NCI-H524 treated with DMSO at 0.1 percent for 48 hours (cell line): ENCODE measurements at regions not wholly inside any gene's neighbourhood (a gene's known extent, or its start where the extent isn't known, plus 50 kb on each side); places are given as distances from the start of the nearest gene placed in this dataset.

Source experiments
- DNase-seq: peaks from one replicate; lab custom pipeline; 2025; lab: John Stamatoyannopoulos, UW

GRCh38 chr4:178037459-178038214 lies 595.4 kb upstream of the AGA start:
- no peak for DNase-seq

GRCh38 chr4:178056996-178057395 lies 614.8 kb upstream of the AGA start:
- no peak for DNase-seq

DNA sequence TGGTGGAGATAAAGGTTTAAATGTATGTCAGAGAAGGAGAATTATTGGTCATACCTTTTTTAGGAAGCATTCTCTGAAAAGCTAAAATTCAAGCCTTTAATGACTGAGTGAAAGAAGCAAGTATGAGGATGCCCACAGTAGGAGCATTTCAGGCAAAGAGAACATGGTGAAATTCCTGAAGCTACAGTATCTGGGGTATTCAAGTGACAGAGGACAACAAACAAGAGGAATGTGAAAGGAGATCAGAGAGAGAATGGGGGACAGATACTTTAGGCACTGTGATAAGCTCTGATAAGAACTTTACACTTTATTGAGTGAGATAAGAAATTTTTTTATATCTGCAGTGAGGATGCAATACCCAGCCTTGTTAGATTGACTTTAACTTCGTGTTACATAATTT lies 621.3 kb upstream of the AGA start:
- no peak for DNase-seq

DNA sequence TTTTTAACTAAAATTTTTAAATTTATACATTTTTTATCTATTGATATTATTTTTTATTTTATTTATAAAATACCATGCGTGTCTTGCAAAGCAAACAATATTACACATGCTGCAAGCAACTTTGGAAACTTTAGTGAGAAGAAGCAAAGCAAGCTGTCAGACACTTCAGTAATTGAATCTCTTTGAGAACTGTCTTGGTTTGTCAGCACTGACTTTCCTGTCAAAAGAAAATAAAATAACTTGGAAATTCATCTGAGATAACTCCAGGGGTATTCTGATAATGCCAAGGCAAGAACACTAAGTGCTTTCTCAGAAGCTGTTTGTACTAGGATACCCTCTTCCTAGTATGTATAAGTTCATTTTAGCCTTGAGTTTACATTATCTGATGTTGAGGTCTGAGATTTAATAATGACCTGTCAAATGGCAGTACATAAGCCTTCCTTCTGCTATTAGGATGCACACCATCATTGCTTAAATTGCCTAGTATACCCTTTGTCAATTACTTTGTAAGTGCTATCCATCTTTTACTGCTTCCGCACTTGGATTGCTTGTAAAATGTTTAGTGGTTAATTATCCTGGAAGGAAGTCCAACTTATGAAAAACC lies 624.2 kb upstream of the AGA start:
- no peak for DNase-seq

DNA sequence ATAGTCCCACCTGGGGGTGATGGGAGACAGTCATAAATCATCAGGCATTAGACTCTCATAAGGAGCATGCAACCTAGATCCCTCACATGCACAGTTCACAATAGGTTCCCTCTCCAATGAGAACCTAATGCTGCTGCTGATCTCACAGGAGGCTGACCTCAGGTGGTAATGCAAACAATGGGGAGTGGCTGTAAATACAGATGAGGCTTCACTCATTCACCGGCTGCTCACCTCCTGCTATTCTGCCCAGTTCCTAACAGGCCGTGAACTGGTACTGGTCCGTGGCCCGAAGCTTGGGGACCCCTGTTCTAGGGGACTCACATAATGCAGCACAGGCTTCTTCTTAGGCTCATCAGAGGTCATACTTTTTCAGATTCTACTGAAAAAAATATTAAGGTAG lies 625.9 kb upstream of the AGA start:
- no peak for DNase-seq

DNA sequence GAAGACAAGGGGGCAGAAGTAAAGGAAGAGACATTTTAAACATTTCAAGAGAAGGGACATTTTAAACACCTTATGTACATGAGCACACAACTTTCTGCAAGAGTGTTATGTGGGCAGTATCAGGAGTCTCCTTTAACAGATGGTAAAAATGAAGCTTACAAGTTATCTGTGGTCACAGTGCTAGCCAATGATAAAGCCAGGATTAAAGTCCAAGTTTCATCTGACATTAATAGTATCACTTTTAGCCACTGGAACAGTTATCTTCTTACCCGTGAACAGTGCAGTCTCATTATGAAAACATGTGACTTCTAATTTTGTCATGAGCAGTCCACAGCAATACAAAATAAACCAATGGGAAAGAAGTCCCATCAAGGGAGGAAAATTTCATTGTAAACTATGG lies 627.9 kb upstream of the AGA start:
- DNase-seq, result no peak

DNA sequence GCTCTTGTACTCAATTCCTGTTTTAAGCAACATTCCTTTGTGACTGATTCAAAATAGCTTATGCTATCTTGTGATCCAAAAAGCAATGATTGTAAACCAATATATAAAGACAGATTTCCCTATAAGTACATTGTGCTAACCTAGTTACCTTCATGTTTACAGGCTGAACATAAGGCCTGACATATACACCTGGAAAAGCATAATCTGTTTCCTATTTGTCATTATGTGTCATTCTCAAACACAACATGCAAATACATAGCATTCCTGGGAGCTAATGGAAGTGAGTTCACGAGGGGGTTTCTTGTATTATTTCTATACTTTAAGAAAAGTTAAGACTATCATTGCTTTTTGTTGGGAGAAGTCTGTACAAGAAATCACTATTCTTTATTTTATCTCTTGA lies 638.1 kb upstream of the AGA start:
- DNase-seq, result no peak

GRCh38 chr4:178081176-178081575 lies 638.9 kb upstream of the AGA start:
- DNase-seq, result no peak

DNA sequence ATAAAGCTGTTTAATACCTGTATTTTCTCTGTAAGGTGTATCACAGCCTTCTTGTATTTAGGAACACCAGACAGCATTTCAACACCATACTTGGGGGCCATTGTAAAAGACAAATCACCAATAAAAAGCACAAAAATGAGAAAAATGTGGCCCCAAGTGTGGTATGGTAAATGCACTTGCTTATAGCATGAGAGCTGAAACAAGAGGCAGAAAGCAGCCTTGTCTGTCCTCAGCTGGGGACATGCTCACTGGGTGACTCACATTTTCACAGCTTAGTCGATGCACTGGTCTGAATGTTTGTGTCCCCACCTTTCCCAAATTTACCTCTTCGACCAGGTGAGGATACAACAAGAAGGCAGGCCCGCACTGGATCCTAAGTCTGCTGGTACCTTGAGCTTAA lies 639.7 kb upstream of the AGA start:
- no peak for DNase-seq

DNA sequence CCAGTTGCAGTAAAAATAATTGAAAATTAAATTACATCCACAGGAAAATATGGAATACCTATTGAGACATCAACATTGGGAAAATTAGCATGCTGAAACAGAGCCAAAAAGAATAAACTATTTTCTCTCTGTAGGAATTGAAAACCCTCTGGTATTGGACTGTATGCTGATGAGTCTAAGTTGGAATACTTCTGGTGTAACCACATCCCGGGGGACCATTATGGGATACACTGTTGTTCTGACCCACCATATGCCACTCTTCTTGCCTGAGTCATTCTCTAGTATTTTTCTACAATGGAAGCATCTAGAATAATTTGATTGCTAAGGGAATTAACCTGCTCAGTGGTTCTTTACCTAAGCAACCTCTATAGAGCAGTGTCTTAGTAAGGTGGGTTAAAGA lies 640.7 kb upstream of the AGA start:
- no peak for DNase-seq

DNA sequence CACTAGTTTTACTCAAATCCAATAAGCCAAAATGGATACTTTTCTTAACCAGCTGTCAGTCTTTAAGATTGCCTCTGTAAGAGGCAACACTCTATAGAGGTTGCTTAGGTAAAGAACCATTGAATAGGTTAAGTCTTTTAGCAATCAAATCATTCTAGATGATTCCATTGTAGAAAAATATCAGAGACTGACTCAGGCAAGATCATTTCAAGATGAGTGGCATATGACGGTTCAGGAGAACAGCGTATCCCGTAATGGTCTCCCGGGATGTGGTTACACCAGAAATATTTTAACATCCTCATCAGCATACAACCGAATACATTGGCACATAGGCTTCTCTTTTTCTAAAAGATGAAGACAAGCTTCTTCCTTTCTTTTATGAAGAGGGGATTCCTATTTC lies 641.7 kb upstream of the AGA start:
- no peak for DNase-seq

DNA sequence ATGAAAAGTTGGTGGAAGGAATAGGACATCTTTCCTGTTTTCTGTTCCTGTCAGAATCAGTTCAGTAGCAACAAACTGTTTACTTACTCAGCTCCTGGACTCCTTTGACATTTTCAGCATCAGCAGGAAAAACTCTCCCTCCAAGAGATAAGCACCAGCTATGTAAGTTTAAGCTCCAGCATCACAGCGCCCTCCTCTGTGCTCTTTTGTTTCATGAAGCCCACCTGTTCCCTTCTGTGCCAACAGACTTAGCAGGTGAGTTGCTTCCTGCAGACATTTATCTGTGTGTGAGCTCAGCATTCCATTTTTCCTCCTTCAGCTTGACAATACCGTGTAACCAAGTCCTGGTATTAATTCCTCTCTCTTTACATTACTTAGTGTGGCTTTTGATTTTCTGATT lies 644.1 kb upstream of the AGA start:
- no peak for DNase-seq

- DNase-seq, result no peak
These were observed 648.6 kb upstream of the AGA start for GRCh38 chr4:178090640-178091411.

GRCh38 chr4:178102139-178102538 lies 659.9 kb upstream of the AGA start:
- no peak for DNase-seq

DNA sequence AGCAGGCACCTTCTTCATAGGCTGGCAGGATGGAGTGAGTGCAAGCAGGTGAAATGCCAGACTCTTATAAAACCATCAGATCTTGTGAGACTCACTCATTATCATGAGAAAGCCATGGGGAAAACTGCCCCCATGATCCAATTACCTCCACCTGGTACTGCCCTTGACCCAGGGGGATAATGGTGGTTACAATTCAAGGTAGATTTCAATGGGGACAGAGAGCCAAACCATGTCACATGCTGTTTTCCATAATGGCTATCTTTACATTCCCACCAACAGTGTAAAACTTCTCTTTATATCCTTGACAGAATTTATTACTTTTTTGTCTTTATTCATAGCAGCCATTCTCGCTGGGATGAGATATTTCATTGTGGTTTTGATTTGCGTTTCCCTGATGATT lies 663.0 kb upstream of the AGA start:
- DNase-seq, result no peak

GRCh38 chr4:178136736-178137345 lies 694.6 kb upstream of the AGA start:
- DNase-seq, result no peak

DNA sequence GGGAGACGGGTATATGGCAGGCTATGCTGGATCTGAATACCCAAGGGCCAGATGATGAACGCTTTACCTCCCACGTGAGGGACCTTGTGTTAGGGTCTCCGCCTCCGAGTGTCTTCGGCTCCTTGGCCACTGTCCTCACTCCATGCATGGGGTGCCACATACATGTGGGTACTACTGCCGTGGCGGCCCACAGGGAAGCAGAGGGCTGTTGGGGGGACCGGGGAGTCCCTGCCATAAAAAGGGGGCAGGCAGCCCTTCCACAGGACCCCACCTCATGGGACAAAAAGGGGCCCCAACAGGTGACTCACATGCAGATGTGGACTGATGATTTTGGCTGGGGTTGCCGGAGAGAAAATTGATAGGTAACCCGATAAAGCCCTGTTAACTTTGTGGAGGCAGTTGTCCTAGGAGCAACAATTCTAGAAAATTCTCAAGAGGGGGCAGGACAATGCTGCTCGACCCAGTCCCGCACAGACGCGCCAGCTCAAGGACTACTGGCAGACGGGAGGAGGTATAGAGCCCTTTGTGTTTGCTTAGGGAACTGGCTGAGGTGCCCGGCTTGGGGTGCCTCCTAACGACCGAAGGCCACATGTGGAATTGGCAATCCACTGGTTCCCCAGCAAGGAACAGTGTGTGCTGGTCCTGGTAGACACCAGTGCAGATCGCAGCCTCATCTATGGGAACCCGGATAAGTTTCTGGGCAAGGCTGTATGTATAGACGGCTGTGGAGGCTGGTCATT lies 695.7 kb upstream of the AGA start:
- no peak for DNase-seq

DNA sequence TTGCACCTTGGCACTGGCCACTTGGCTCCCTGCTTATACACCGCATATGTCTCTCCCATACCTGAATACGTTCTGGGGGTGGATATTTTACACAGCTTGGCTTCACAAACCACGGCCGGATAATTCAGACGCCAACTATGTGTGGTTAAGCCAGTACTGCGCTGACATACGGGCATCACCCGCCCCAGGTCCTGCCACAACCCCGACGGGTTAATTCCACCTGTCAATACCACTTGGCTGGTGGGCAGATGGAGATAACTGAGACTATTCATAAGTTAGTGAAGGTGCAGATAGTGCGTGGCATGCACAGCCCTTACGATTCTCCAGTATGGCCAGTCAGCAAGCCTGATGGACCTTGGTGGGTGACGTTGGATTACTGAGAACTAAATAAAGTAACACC lies 696.3 kb upstream of the AGA start:
- no peak for DNase-seq

GRCh38 chr4:178140326-178140915 lies 698.2 kb upstream of the AGA start:
- no peak for DNase-seq

GRCh38 chr4:178142724-178143123 lies 700.5 kb upstream of the AGA start:
- DNase-seq, result no peak

- peak; percentile 2 for DNase-seq
These were observed 705.9 kb upstream of the AGA start for GRCh38 chr4:178148106-178148505.
